GM18511 (cell line): ENCODE measurements at regions not wholly inside any gene's neighbourhood (a gene's known extent, or its start where the extent isn't known, plus 50 kb on each side); places are given as distances from the start of the nearest gene placed in this dataset.
"Not testable (repeated sequence)": the region's sequence is repeated elsewhere in the genome, so short reads cannot be mapped to it uniquely, and the experiment has no call there.

Experiments used
- ATAC-seq: cut with Tn5 transposase; IDR thresholded peaks from one replicate; pipeline ENCODE4 v1.9.1; 2021; ENCODE audit warnings: mild to moderate bottlenecking, moderate library complexity; ENCODE audit not compliant: unreplicated experiment

DNA sequence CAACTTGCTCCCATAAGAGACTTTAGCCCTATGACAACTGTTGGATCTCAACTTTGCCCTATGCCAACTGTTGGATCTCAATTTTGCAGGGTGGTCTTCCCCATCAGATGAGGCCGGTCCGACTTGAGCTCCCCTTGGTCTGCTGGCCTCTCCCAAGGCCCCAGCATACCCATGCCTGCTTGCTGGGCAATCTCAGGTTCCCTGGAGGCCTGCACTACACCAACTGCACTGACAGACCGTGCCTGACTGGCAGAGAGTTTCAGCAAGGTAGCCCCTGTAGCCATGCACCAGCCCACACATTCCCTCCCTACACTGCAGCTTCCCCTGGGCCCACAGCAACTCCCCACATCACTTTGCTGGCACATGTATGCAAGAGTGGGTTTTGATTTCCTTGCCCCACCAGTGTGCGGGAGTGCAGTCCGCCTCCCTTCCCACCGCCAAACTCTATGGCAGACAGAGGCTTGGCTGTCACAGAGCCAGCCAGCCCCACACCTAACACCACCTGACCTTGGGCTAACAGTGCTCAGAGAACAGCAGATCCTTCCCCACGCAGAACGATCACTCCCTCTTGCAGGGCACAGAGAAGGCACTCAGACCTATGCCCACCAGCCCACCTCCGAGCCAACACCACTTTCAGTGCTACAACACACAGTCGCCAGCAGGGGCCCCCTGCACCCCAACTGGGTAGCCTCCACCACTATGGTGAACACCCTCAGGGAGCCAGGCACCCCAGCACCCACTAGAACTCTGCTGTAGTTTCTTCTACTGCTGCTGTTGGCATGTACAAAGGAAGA, 279.9 kb upstream of the COX7C start:
- peak; percentile 45 for ATAC-seq

DNA sequence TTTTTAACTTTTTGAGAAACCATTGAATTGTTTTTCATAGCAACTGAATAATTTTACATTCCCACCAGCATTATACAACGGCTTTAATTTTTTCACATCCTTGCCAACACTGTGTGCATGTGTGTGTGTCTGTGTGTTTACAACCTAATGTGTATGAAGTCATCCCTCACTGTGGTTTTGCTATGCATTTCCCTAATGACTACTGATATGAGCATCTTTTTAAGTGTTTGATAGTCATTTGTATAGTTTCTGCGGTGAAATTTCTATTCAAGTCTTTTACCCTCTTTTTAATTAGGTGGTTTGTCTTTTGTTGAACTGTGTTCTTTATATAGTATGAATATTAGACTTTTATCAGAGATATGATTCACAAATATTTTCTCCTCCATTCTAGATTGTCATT, 263.1 kb upstream of the COX7C start:
- ATAC-seq, result peak; percentile 80

DNA sequence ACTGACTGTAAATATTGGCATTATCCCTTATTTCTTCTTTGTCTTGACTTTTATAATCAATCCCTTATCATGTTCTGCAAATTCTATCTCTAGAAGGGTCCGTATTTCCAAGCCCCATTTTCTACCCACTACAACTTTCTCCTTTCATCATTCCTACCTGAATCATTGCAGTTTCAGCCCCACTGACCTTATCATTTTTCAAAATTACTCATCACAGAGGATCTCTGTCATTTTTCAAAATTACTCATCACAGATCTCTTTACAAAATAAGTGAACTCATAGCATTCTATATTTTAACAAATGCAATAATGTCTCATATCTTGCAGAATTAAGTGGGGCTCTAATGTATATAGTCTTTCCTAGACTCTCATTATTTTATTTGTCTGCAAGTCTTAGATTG, 256.9 kb upstream of the COX7C start:
- no peak for ATAC-seq

DNA sequence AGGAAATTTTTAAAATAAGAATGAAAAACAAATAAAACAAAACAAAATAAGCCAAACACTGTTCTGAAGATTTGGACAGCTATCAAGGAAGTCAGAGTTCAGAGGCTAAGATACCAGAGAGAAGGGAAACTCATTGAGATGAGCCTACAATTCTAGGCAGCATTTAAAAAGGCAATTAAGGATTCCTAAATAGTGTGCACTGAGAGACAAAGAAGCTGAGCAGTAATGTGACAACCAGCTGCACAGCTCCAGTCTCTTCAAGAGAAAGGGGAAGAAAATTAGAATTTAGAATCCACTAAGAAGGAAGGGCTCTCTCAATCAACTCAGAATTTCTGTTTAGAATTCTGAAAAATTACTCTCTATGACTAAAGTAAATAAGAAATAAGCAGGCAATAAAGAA, 246.7 kb upstream of the COX7C start:
- ATAC-seq, result no peak

DNA sequence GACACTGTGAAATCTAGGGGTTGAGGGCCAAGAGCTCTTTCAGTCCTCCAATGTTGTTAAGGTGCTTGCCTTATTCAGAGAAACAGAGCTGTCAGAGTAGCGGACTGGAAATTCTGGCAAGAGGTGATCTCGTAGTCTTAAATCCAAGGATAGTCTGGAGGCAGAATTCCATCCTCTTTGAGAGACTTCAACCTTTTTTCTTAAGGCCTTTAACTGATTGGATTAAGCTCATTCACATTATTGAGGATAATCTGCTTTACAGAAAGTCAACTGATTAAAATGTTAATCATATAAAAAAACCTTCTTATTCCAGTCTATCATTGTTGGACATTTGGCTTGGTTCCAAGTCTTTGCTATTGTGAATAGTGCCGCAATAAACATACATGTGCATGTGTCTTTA, 243.1 kb upstream of the COX7C start:
- ATAC-seq, result no peak

DNA sequence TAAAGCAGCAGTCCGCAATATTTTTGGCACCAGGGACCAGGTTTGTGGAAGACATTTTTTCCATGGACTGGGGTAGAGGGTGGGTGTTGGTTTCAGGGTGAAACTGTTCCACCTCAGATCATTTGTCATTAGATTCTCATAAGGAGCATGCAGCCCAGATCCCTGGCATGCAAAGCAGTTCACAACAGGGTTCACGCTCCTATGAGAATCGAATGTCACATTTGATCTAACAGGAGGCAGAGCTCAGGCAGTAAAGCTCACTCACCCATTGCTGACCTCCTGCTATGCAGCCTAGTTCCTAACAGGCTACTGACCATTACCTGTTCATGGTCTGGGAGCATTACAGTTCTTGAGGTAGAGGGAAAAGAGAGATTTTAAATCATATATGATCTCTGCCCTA, 241.5 kb upstream of the COX7C start:
- ATAC-seq, result no peak

DNA sequence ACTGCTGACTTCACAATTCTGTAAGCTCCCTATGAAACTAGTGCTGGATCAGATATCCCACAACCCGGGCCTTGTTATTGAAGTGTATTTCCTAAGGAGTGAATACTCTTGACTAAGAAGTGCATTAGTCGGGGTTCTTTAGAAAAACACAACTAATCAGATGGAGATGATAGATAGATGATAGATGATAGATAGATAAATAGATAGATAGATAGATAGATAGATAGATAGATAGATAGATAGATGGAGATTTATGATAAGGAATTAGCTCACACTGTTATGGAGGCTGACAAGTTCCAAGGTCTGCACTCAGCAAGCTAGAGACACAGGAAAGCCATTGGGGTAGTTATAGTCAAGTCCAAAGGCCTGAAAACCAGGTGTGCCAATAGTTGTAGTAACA, 214.6 kb upstream of the COX7C start:
- no peak for ATAC-seq

DNA sequence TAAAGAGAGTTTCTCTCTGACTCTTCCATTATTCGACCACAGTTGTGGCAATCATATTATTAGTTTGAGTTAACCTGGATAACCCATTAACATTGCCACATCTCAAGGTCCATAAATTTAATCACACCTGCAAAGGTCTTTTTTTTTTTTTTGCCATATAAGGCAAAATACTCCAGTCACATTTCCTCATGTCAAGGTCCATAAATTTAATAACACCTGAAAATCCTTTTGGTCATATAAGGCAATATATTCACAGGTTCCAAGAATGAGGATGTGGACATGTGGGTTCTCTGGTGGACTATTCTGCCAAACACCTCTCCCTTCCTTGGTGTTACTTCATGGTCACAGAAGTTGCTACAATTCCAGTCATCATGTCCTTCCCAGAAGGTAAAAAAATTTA, 213.5 kb upstream of the COX7C start:
- ATAC-seq, result no peak

DNA sequence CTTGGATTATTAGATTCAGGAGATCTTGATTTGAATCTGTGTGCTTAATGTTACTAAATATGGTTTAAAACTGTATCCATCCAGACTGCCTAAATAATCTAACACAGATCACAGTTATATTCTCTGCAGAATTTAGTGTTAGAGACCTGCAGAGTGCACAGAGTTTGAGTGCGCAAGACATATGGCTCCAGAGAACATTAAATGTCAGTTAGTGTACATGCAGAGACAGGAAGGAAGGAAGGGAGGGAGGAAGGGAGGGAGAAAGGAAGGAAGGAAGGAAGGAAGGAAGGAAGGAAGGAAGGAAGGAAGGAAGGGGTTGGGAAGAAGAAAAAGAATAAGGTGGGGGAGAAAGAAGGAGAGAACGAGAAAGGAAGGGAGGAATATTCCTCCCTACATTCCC, 210.0 kb upstream of the COX7C start:
- no peak for ATAC-seq

DNA sequence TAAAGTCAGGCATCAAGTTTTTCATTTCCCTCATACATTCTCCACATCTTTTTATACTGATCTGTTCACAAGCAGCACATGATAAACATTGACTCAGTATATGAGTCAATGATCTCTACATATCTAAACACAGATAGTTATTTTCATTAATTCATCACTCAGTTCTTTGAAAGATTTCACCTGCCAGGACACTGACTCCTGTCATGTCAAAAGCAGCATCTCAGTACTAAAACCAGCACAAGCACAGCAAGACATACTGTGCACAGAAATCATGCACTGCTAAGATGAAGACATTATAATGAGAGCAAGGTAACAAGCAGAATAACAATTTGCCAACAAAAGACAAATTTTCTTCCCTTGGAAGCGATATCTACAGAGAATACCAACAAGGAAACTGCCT, 206.1 kb upstream of the COX7C start:
- ATAC-seq, result no peak

DNA sequence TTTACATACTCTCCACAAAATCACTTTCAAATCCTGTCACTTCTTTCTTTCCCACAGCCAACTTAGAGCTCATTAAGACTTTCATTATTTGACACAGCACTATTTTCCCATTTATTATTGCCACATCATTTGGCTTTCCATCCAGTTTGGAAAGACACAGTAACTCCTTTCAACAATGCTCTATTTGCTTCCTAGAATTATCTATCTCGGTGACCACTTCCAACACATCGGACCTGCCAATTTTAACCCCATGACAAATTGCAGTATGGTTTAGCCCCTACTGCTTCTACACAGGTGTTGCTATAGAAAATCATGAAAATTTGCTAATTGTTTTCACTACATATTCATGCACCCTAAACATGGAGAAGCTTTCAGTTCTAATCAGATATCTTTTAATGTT, 190.6 kb upstream of the COX7C start:
- ATAC-seq, result no peak

DNA sequence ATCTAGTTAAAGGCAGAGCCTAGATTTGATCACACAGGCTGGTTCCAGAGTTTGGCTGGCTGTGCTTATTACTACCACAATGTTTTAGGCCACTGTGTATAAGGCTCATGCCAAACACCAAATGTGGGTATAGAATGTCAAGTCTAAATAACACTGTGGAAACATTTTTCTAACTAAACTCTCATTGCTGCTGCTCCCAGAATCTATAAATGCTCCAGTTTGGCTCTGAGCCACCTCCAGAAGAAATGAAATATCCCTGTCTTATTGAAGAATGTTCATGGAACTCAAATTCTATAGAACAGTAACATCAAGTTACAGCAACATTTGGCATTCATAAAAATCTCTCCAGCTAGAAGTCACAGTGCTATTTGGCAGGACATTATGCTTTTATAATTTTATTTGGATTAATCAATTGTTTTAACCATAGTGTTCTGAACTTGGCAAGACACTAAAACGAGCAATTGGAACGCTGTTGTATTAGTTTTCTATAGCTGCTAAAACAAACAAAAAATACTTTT, 178.1 kb upstream of the COX7C start:
- ATAC-seq, result no peak

DNA sequence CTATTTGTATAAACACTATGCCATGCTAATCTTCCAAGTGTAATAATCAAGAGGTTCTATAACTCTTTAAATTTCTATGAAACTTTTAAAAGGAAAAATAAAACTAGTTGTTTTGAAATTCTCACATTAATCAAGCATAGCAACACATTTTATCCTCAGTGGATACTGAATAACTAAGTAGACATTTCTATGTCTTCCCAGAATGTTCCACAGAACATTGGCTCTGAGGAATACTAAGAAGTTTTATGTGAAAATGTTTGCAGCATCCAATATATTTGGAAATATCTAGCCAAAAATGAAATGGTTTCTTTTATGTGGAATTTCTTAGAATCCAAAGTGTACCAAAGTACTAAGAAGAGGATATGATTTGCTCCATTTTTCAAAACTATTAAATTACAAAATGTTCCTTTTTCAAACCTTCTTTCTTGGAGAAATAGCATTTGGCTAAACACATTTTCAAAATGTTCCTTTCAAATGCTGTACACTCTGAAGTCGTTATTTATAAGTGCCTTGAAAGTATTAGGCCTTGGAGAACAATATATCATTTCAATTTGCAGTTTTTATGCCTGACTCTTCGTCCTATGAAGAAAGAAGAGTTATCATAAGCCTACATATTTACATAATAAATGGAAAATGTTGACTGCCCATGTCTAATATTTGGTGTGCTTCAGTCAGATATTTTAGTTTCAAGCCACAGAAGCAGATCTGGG, 175.6 kb upstream of the COX7C start:
- no peak for ATAC-seq

DNA sequence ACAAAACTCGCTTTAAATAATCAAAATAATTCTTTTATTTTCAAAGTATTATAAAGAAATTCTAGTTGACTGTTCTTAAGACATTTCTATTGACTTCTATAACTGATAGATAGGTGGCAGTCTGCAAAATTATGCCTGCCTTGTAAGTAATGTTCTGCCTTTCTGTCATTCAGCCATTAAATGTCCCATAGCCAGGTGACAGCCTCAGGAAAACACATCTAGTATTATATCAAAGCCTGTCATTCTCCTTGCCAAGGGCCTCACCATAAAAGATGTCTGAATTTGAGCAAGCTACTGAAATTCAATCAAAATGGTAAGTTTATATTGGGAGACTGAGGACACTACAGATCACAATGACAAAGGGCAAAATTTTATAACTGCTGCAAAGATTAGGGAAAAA, 170.4 kb upstream of the COX7C start:
- ATAC-seq, result no peak

DNA sequence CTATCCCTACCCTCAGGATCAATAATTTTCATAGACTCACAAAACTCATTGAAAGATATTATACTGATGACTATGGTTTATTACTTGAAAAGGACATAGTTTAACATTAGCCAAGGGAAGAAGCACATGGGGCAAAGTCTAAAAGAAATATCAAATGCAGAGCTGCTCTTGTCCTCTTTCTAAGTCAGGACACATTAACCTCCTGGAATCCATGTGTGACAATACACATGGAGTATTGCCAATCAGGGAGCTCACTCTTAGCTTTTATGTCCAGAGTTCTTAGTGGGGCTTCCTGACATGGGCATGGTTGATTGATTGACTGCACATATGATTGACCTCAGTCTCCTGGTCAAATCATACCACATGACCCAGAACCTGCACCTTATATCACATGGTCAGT, 165.5 kb upstream of the COX7C start:
- no peak for ATAC-seq

DNA sequence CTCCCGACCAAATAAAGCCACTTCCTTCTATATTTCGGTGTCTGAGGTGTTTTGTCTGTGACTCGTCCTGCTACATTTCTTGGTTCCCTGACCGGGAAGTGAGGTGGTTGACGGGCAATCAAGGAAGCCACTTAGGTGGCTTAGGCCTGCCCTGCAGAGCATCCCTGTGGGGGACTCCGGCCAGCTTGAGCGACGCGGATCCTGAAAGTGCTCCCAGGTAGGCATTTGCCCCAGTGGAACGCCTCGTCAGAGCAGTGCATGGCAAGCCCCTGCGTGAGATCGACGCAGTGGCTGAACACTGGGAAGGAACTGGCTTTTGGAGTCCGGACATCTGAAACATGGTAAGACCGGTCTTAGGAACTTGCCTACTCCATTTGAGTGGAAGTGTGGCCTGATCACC, 157.2 kb upstream of the COX7C start:
- ATAC-seq, result no peak

DNA sequence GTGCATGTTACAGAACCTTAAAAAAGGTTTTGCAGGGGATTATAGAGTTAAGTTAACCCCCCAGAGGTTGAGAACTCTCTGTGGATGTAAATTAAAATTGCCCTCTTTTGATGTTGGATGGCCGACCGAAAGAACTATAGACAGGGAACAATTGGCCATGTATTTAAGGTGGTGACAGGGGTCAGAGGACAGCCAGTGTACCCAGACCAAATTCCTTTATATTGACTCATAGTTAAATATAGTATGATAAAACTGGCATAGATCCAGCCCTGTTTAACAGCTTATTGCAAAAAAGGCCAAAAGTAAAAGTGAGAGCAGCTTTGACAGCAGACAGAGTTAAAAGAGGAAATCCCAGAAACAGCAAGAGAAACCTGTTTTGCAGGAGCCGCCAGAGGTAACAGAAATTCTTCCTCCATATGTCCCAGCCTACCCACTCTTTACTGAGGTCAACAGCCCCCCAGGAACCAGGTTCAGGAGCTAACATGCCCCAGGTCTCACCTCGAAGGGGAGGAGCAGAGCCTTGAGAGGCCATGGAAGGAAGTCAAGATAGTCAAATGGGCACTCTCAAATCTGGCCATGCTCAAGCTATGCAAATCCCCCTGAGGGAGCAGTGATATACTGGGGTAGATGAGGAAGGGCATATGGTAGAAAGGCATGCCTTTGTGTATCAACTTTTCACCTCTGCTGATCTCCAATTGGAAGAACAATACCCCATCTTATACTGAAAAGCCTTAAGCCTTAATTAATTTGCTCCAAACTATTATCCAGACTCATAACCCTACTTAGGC, 156.4 kb upstream of the COX7C start:
- peak; percentile 43 for ATAC-seq

DNA sequence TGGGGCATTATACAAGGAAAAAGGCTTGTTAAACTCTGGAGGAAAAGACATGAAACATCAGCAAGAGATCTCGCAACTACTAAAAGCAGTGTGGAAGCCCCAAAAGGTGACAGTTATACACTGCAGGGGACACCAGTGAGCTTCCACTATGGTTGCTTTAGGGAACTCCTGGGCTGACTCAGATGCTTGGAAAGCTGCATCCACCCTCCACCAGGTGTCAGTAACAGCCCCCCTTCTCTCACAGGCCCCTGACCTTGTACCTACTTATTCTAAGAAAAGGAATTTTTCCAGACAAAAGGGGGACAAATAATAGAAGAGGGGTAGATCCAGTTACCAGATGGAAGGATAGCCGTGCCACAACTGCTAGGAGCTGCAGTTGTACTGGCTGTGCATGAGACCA, 154.4 kb upstream of the COX7C start:
- ATAC-seq, result no peak

DNA sequence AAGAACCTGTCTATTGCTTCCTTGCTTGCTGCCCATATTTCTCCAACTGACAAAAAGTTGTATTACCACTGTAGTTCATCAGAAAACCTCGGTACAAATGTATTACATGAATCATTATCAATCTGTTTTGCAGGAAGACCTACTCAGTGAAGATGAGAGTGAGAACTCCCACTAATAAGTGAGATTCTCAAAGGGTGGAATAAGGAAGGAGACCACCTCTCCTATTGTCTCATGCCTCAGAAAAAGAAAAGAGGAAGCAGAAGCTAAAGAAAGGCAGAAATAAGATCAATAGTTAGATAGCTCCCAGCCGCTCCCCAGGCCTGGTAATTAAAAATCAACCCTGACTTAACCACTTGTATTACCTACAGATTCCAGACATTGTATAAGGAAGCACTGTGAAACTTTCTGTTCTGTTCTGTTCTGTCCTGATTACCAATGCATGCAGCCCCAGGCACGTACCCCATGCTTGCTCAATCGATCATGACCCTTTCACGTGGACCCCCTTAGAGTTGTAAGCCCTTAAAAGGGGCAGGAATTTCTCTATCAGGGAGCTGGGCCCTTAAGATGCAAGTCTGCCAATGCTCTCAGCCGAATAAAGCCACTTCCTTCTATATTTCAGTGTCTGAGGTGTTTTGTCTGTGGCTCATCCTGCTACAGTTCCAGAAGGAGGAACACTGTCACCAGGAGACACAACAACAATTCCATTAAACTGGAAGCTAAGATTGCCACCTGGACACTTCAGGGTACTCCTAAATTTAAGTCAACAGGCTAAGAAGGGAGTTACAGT, 152.5 kb upstream of the COX7C start:
- ATAC-seq, result no peak

DNA sequence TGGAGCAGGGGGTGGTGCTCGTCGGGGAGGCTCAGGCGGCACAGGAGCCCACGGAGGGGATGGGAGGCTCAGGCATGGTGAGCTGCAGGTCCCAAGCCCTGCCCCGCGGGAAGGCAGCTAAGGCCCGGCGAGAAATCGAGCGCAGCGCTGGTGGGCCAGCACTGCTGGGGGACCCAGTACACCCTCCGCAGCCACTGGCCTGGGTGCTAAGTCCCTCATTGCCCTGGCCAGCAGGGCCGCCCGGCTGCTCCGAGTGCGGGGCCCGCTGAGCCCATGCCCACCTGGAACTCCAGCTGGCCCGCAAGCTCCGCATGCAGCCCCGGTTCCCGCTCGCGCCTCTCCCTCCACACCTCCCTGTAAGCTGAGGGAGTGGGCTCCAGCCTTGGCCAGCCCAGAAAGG, 151.0 kb upstream of the COX7C start:
- not testable (repeated sequence) for ATAC-seq

DNA sequence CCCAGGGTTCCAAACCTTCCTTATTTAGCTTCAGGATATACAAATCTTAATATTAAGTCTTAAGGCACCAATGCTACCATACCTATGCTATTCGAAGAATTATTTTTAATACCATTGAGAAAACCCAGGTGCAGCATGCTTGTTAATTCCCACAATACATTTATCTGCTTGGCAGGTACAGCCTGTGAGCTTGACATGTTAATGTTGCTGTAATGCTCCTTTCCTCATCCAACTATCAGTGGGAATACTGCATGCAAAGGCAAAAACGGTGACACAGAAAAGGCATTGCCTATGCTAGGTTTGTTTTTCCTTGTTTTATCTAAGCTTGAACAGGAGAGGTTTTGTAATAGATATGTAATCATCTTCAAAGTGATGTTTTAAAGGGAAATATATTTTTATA, 135.7 kb upstream of the COX7C start:
- ATAC-seq, result no peak
